ENCODE measurements at regions not wholly inside any gene's neighbourhood (a gene's known extent, or its start where the extent isn't known, plus 50 kb on each side); places are given as distances from the start of the nearest gene placed in this dataset.
"Not testable (repeated sequence)": the region's sequence is repeated elsewhere in the genome, so short reads cannot be mapped to it uniquely, and the experiment has no call there.

DNA sequence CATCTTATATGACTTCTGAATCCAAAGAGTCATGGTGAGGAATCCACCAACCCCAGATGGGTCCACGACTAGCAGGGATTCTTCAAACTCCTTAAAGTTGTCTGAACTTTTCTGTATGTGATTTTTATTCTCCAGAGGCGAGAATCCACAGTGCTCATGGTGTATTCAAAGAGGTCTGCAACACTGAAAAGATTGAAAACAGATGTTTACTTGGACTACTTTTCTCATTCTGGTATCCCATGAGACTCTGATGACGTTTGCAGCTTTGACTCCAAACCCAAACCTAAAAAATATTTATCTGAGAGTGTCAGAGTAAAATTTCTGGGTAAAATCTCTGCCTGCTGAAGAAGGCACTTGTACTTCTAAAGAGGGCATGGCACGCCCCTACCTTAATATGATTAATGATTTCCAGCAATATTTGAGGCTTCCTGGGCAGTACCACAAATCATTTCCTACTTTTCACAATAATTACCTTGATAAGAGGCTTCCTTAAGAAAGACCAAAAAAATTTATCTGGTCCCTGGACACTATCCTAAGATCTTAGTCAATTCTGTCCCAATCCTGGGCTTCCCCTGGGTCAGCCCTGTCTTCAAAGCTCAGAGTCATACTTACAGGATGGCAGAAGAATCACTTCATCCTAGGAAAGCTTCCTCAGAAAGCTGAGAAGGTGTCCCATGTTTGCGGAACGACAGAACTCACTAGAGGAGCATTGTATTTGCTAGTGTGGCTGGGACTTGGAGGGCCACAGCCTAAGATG, 76.5 kb upstream of the MAP10 start:
- DNase-seq (no peak), ATAC-seq (replicated peaks) (no peak)
- H3K4me1 Mint-ChIP-seq: peaks cover 11 to 12% of the 10 kb centered on the region in 2 donors
- peaks cover 0 to 2% of the 10 kb centered on the region in 2 donors for H3K9me3 Mint-ChIP-seq
- H3K36me3 Mint-ChIP-seq: no peaks in the 10 kb centered on the region
- H3K27ac Mint-ChIP-seq: no peak overlapping the region
- H3K27me3 Mint-ChIP-seq: peaks cover 8 to 16% of the 10 kb centered on the region in 2 donors
- H3K4me3 Mint-ChIP-seq: no peak overlapping the region

DNA sequence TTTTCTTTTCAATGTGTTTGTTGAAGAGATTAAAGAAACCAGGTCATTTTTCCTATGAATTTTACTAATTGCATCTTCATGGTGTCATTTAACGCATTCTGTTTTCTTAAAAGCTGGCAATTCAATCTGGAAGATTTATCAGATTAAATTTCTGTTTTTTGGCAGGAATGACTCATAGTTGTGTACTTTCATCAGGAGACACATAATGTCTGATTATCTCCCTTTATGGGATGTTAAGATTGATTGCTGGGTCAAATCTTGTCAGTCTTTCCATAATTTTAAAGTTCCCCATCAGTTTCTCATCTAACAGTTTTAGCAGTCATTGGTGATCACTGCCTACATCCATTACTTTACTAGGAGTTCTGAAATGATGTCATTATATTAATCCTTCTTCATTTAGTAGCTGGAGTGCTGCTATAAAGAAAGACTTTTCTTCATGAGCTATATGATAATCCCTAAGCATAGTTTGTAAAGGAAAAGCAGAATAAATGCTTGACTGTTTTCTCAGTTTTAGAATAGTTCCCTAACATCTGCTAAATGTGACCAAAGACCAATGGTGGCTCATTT, 72.8 kb upstream of the MAP10 start:
- H3K27ac Mint-ChIP-seq: no peak overlapping the region
- no peak overlapping the region for H3K4me3 Mint-ChIP-seq
- ATAC-seq (replicated peaks) (no peak), DNase-seq (no peak)
- H3K4me1 Mint-ChIP-seq: peaks cover 0 to 2% of the 10 kb centered on the region in 2 donors
- peaks cover 8 to 9% of the 10 kb centered on the region in 2 donors for H3K27me3 Mint-ChIP-seq
- H3K36me3 Mint-ChIP-seq: no peaks in the 10 kb centered on the region
- H3K9me3 Mint-ChIP-seq: peaks cover 0 to 2% of the 10 kb centered on the region in 2 donors

- Mint-ChIP-seq H3K4me1 (no peaks in the 10 kb centered on the region), H3K27ac (no peak overlapping the region), H3K27me3 (no peaks in the 10 kb centered on the region), H3K4me3 (no peak overlapping the region), H3K36me3 (no peaks in the 10 kb centered on the region), H3K9me3 (peaks cover 5 to 10% of the 10 kb centered on the region in 2 donors)
- ATAC-seq (replicated peaks): no peak
- no peak for DNase-seq
Measured at GRCh38 chr1:232737917-232738316, 67.3 kb upstream of the MAP10 start.

DNA sequence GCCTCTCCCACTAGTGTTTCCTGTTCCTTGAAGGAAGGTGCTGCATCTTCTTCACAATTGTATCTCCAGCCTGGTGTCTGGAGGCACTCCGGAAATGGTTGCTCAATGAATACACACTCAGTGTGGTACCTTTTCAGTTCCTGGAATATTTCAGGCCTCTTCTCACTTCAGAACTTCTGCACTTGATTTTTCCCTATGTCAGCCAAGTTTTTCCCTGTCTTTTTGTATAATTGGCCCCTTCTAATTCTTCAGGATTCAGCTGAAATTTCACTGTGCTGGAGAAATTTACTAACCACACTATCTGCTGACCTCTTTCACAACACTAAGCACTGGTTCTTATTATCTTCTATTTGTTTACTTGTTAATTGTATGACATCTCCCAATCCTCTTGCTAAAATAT, 61.2 kb upstream of the MAP10 start:
- ATAC-seq (replicated peaks): no peak
- H3K4me1 Mint-ChIP-seq: no peaks in the 10 kb centered on the region
- H3K27ac Mint-ChIP-seq: no peak overlapping the region
- peaks cover 0 to 4% of the 10 kb centered on the region in 2 donors for H3K36me3 Mint-ChIP-seq
- DNase-seq: no peak
- H3K4me3 Mint-ChIP-seq: no peak overlapping the region
- H3K27me3 Mint-ChIP-seq: no peaks in the 10 kb centered on the region
- peaks cover 10 to 15% of the 10 kb centered on the region in 2 donors for H3K9me3 Mint-ChIP-seq

GRCh38 chr1:232744847-232745246, 60.4 kb upstream of the MAP10 start:
- DNase-seq: no peak
- ATAC-seq (replicated peaks): no peak
- Mint-ChIP-seq H3K9me3 (peaks cover 10 to 14% of the 10 kb centered on the region in 2 donors), H3K27me3 (no peaks in the 10 kb centered on the region), H3K36me3 (peaks cover 0 to 4% of the 10 kb centered on the region in 2 donors), H3K27ac (no peak overlapping the region), H3K4me3 (no peak overlapping the region), H3K4me1 (no peaks in the 10 kb centered on the region)

DNA sequence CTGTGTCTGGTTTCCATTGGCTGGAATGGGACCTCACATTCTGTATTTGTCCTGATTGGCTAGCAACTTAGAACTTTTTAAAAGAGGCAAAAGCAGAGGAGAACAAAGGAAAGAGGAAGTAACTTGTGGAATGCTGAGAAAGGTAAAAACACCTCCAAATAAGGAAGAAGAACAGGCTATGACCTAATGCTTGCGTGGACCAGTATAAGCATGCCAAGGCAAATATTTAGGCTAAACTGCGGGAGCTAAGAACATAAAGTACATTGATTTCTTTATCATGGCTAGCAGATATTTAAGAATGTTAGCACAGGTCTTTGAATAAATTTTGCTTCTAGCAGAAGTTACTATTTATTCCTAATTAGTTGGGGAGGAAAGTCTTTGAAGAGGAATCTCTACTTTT, 59.5 kb upstream of the MAP10 start:
- ATAC-seq (replicated peaks); H3K27me3 Mint-ChIP-seq; H3K27ac Mint-ChIP-seq; H3K4me3 Mint-ChIP-seq; H3K4me1 Mint-ChIP-seq; DNase-seq; H3K36me3 Mint-ChIP-seq: not testable (repeated sequence)
- peaks cover 8 to 13% of the 10 kb centered on the region in 2 donors for H3K9me3 Mint-ChIP-seq

DNA sequence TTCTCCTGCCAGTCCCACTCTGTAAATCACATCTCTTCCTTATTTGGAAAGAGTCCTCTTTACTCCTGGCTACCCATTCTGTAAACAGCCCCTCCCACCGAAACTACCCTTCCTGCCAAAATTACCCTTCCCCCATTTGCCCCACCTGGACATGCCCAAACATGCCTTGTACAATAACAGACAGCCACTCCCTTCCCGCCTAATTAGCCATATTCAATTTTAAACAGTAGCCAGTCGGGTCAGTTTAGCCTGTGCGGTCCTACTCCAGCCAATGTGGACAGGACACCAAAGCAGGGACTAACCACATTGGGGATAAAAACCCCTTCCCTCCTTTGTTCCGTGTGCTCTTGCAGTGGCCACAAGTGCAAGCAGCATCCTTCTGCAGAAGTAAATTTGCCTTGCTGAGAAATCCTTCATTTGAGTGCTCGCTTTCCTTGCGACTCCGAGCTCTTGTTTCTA, 56.3 kb upstream of the MAP10 start:
- Mint-ChIP-seq H3K27ac (no peak overlapping the region), H3K4me3 (no peak overlapping the region), H3K4me1 (peaks cover 0 to 6% of the 10 kb centered on the region in 2 donors), H3K9me3 (peaks cover 6 to 11% of the 10 kb centered on the region in 2 donors), H3K36me3 (peaks cover 0 to 4% of the 10 kb centered on the region in 2 donors), H3K27me3 (peaks cover 0 to 5% of the 10 kb centered on the region in 2 donors)
- no peak for ATAC-seq (replicated peaks)
- DNase-seq: no peak

DNA sequence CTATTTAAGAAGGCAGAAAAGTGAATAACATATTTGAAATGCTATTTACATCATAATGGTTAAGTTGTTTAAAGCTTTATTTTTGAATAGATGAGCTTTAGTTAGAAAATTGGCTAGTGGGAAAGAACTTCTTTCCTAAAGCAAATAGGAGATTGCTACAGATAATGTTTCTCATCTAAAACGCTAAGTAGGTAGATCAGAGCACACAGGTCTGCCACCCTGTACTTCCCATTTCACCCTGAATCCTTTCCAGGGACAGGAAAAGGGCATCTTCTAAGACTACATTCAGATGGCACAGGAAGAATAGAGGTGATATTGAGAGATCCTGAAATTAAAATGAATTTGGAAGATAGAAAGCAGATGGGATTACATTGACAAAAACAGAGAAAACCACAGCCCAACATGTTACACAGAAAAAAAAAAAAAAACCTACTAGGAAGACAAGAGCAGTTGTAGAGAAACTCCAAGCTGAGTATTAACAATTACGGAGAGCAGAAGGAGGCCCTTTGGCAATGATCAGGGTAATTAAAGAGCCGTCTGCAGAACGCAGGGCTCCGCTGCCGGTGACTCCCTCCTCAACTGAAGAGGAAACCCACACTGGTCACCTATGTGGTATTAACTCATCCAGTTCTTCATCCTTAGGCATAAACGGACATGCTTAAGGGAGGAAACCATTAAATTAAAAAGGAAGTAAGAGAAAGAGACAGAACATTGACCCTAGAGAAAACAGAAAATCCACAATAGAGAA, 53.6 kb upstream of the MAP10 start:
- Mint-ChIP-seq H3K36me3 (peaks cover 0 to 4% of the 10 kb centered on the region in 2 donors), H3K27me3 (peaks cover 0 to 5% of the 10 kb centered on the region in 2 donors), H3K4me1 (peaks cover 0 to 6% of the 10 kb centered on the region in 2 donors), H3K9me3 (peaks cover 6 to 11% of the 10 kb centered on the region in 2 donors), H3K27ac (no peak overlapping the region), H3K4me3 (no peak overlapping the region)
- ATAC-seq (replicated peaks) (no peak), DNase-seq (no peak)

DNA sequence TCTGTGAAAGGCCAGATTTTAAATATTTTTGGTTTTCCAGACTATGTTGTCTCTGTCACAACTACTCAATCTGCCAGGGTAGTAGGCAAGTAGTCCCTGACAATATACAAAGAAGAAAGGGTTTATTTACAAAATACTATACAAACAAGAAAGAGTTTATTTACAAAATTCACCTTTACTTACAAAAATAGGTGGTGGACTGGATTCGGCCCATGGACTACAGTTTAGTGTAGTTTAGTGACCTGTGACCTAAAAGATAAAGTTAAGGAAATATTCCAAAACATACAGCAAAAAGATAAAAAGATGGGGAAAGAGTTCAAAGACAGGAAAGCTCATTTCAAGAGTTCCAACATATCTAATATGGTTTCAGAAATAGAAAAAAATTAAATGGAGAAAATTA, 52.9 kb upstream of the MAP10 start:
- peaks cover 0 to 4% of the 10 kb centered on the region in 2 donors for H3K36me3 Mint-ChIP-seq
- peaks cover 0 to 5% of the 10 kb centered on the region in 2 donors for H3K27me3 Mint-ChIP-seq
- no peak overlapping the region for H3K4me3 Mint-ChIP-seq
- no peak for DNase-seq
- peaks cover 0 to 6% of the 10 kb centered on the region in 2 donors for H3K4me1 Mint-ChIP-seq
- H3K27ac Mint-ChIP-seq: no peak overlapping the region
- peaks cover 6 to 11% of the 10 kb centered on the region in 2 donors for H3K9me3 Mint-ChIP-seq
- no peak for ATAC-seq (replicated peaks)

- peaks cover 0 to 5% of the 10 kb centered on the region in 2 donors for H3K27me3 Mint-ChIP-seq
- H3K4me1 Mint-ChIP-seq: peaks cover 0 to 6% of the 10 kb centered on the region in 2 donors
- ATAC-seq (replicated peaks) (no peak), DNase-seq (no peak)
- H3K36me3 Mint-ChIP-seq: no peaks in the 10 kb centered on the region
- H3K4me3 Mint-ChIP-seq: no peak overlapping the region
- peaks cover 0 to under 1% of the 10 kb centered on the region in 2 donors for H3K9me3 Mint-ChIP-seq
- H3K27ac Mint-ChIP-seq: no peak overlapping the region
Measured at GRCh38 chr1:232754930-232755329, 50.3 kb upstream of the MAP10 start.
